RWPE2 (cell line): ENCODE measurements at regions not wholly inside any gene's neighbourhood (a gene's known extent, or its start where the extent isn't known, plus 50 kb on each side); places are given as distances from the start of the nearest gene placed in this dataset.

Experiments used
- ATAC-seq: fragments of 200-7000 bp; cut with Tn5 transposase; 3 replicates; pipeline ENCODE4 v1.9.1; 2021; ENCODE audit warnings: low read depth
- DNase-seq: peaks from one replicate; pipeline ENCODE4 v3.0.0-alpha.2; 2020; ENCODE audit warnings: low spot score
- H3K27ac ChIP-seq: fragments of 450-650 bp; 2 replicates; pipeline ENCODE4 v1.5.1; 2017; ENCODE audit warnings: mild to moderate bottlenecking; ENCODE audit not compliant: poor library complexity, severe bottlenecking
- H3K27me3 ChIP-seq: fragments of 250-450 bp; sonication (Bioruptor Pico); 2 replicates; pipeline ENCODE4 v1.5.1; 2021; ENCODE audit warnings: mild to moderate bottlenecking, moderate library complexity; ENCODE audit not compliant: insufficient read depth, poor library complexity, severe bottlenecking
- H3K36me3 ChIP-seq: fragments of 250-450 bp; sonication (Bioruptor Pico); 2 replicates; pipeline ENCODE4 v1.5.1; 2020; ENCODE audit warnings: low read depth, mild to moderate bottlenecking, moderate library complexity
- H3K4me1 ChIP-seq: fragments of 250-450 bp; sonication (Bioruptor Pico); 2 replicates; pipeline ENCODE4 v1.5.1; 2021; ENCODE audit warnings: mild to moderate bottlenecking, moderate library complexity; ENCODE audit not compliant: insufficient read depth, poor library complexity, severe bottlenecking
- H3K4me3 ChIP-seq: fragments of 250-450 bp; sonication (Bioruptor Pico); 2 replicates; pipeline ENCODE4 v1.5.1; 2021; ENCODE audit warnings: mild to moderate bottlenecking, moderate library complexity; ENCODE audit not compliant: severe bottlenecking
- H3K9me3 ChIP-seq: fragments of 250-450 bp; sonication (Bioruptor Pico); 2 replicates; pipeline ENCODE4 v1.5.1; 2021; ENCODE audit warnings: mild to moderate bottlenecking, moderate library complexity; ENCODE audit not compliant: severe bottlenecking
- TF ChIP-seq, protein P1 (sequence below): fragments of 450-650 bp; IDR thresholded peaks from one replicate; pipeline ENCODE4 v1.5.1; 2017; ENCODE audit warnings: mild to moderate bottlenecking, moderate library complexity; ENCODE audit not compliant: poor library complexity, severe bottlenecking

DNA sequence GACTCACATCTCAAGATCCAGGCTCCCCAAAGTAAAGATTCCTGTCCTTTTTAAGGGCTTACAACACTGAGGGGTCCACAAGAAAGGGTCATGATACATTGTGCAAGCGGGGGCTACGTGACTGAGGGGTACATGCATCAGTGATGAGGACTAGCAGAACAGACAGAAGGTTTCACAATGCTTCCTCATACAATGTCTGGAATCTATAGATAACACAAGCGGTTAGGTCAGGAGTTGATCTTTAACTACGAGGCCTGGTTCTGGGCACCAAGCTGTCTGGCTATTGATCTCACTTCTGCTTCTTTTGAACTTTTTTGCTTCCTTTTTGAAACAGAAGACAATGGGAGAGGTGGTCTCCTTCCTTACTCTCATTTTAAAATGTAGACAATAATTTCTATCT is 718.6 kb downstream of the AMY1C start:
- Histone ChIP-seq H3K27ac (no peak overlapping the region), H3K4me3 (no peak overlapping the region), H3K4me1 (no peaks in the 10 kb centered on the region), H3K36me3 (no peaks in the 10 kb centered on the region), H3K9me3 (no peaks in the 10 kb centered on the region), H3K27me3 (no peaks in the 10 kb centered on the region)
- TF ChIP-seq, protein P1, sequence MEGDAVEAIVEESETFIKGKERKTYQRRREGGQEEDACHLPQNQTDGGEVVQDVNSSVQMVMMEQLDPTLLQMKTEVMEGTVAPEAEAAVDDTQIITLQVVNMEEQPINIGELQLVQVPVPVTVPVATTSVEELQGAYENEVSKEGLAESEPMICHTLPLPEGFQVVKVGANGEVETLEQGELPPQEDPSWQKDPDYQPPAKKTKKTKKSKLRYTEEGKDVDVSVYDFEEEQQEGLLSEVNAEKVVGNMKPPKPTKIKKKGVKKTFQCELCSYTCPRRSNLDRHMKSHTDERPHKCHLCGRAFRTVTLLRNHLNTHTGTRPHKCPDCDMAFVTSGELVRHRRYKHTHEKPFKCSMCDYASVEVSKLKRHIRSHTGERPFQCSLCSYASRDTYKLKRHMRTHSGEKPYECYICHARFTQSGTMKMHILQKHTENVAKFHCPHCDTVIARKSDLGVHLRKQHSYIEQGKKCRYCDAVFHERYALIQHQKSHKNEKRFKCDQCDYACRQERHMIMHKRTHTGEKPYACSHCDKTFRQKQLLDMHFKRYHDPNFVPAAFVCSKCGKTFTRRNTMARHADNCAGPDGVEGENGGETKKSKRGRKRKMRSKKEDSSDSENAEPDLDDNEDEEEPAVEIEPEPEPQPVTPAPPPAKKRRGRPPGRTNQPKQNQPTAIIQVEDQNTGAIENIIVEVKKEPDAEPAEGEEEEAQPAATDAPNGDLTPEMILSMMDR = no peak
- no peak for ATAC-seq
- DNase-seq = no peak

DNA sequence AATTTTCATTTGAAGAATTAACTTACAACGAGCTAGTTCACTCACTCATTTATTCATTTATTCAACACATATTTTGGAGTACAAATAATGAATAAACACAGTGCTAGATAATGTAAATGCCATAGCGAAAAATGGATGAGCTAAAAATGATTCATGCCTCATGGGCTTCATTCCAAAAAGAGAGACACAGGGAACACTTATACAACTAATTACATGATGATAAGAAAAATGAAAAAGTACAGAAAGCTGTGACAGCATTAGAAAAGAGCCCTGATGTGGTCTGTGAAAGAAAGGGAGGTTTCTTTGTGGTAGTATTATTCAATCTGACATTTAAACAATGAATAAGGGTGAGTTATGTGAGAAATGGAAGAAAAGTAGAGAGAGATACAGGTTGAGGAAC is 726.4 kb downstream of the AMY1C start:
- H3K4me3 ChIP-seq = no peak overlapping the region
- TF ChIP-seq, protein P1 = no peak
- H3K9me3 ChIP-seq = no peaks in the 10 kb centered on the region
- ATAC-seq = no peak
- H3K27ac ChIP-seq = no peak overlapping the region
- H3K27me3 ChIP-seq = peaks cover 14% of the 10 kb centered on the region
- no peak for DNase-seq
- no peaks in the 10 kb centered on the region for H3K4me1 ChIP-seq
- H3K36me3 ChIP-seq = no peaks in the 10 kb centered on the region

DNA sequence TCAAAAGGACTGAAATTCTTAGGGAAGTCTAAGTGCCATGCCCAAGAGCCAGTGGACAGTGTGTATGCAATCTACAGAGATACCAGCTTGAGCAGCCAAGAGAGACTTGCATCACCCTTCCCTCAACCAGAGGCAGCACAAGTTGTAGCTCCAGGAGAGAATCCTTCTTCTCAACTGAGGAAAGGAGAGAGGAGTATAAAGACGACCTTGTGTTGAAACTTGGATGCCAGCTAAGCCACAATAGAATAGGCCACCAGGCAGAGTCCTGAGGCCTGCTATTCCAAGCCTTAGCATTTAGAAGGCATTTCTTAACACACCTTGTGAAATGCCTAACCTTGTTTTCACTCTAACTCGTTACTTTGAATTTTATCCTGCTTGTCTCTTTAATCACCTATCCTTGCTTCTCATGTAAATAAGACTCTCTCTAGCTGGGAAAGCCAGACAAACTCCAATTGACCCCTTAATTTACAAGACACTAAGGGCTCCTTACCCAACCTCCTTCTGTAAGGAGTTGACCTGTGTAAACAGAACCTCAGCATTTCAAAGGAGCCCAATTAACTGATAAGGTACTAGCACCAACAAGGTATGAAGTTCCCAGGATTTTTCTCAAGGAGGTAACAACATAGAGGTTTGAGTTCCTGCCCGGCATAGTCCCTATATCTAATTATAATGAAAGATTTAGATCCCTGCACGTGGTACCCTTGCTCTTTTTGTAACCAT is 738.8 kb downstream of the AMY1C start:
- no peaks in the 10 kb centered on the region for H3K27me3 ChIP-seq
- H3K36me3 ChIP-seq = no peaks in the 10 kb centered on the region
- TF ChIP-seq, protein P1 = no peak
- H3K27ac ChIP-seq = no peak overlapping the region
- no peak overlapping the region for H3K4me3 ChIP-seq
- no peaks in the 10 kb centered on the region for H3K4me1 ChIP-seq
- DNase-seq (no peak), ATAC-seq (no peak)
- H3K9me3 ChIP-seq = no peaks in the 10 kb centered on the region

GRCh38 chr1:104526158-104526795 is 776.6 kb downstream of the AMY1C start:
- H3K4me1 ChIP-seq = no peaks in the 10 kb centered on the region
- H3K27me3 ChIP-seq = peaks cover 12% of the 10 kb centered on the region
- TF ChIP-seq, protein P1 = no peak
- no peaks in the 10 kb centered on the region for H3K36me3 ChIP-seq
- no peak overlapping the region for H3K27ac ChIP-seq
- no peaks in the 10 kb centered on the region for H3K9me3 ChIP-seq
- ATAC-seq (no peak), DNase-seq (no peak)
- H3K4me3 ChIP-seq = no peak overlapping the region

GRCh38 chr1:104531990-104532389 is 782.3 kb downstream of the AMY1C start:
- Histone ChIP-seq H3K4me3 (no peak overlapping the region), H3K36me3 (no peaks in the 10 kb centered on the region), H3K27me3 (peaks cover 16% of the 10 kb centered on the region), H3K9me3 (no peaks in the 10 kb centered on the region), H3K4me1 (no peaks in the 10 kb centered on the region), H3K27ac (no peak overlapping the region)
- DNase-seq (no peak), ATAC-seq (no peak)
- TF ChIP-seq, protein P1 = no peak
